Right hindlimb (tissue), 1 donor: ENCODE measurements at regions not wholly inside any gene's neighbourhood (a gene's known extent, or its start where the extent isn't known, plus 50 kb on each side); places are given as distances from the start of the nearest gene placed in this dataset.
"Not testable (repeated sequence)": the region's sequence is repeated elsewhere in the genome, so short reads cannot be mapped to it uniquely, and the experiment has no call there.

Experiments
- DNase-seq: peaks from one replicate; pipeline ENCODE4 v3.0.0-alpha.2; 2018

DNA sequence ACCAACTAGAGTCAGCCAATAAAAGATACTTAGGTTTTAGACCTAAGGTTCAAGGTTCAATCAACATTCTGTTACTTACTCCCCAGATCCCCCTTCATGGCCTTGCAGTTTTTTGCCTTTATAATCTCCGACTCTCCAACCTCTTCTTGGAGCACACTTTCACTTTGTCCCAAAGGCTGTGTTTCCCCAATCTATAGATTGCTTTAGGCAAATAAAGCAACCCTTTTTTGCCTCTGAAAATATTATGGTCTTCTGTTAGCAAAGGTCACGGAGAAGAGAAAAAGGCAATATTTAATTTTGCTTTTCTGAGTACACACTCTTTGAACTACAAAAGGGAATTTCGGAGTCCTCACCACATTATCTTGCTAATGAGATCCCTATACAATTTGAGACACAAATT is 268.1 kb downstream of the PLOD2 start:
- DNase-seq = no peak

DNA sequence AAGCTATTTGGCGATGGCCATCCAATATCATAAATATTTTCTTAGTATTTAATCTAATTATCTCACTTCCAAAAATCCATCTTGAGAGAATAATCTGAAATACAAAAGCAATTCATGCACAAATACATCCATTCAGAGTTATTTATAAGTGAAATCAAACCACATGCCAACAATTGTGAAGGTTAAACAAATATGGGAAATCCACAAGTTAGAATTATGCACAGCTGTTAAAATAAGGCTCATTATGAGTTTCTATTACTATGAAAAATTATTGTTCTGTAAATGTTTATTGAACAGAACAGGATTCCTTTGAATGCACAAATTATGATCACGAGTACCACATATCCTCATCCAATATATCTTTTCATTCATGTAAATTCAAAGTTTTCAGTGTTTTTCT is 267.7 kb downstream of the PLOD2 start:
- no peak for DNase-seq

DNA sequence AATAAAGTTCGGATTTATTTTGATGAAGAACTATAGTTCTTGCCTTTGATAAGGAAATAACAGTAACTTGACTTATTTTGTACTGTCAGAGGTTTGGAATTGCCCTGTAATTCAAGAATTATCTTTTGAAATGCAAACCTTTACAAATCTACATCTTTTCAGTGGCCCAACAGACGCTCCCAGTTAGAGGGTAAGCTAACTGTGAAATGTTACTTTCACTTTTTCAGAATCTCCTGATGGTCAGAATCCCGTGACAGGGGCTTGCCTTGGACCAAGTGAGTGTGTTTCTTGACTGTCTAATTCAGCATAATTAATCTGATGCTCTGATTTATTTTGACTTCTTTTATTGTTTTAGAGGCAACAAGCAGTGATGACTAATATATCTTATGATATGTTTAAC is 262.5 kb downstream of the PLOD2 start:
- DNase-seq = no peak

DNA sequence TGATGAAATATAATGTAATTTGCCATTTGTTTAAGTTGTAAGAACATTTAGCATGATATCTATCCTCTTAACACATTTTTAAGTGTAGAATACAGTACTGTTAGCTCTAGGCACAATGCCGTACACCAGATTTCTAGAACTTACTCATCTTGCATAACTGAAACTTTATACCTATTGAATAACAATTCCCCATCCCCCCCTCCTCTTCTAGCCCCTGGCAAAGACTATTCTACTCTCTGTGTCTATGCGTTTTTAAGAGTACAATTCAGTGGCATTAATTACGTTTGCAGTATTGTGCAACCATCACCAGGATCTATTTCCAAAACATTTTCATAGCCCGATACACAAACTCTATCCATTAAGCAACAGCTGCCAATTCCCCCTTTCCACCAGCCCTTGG is 261.7 kb downstream of the PLOD2 start:
- DNase-seq = no peak

DNA sequence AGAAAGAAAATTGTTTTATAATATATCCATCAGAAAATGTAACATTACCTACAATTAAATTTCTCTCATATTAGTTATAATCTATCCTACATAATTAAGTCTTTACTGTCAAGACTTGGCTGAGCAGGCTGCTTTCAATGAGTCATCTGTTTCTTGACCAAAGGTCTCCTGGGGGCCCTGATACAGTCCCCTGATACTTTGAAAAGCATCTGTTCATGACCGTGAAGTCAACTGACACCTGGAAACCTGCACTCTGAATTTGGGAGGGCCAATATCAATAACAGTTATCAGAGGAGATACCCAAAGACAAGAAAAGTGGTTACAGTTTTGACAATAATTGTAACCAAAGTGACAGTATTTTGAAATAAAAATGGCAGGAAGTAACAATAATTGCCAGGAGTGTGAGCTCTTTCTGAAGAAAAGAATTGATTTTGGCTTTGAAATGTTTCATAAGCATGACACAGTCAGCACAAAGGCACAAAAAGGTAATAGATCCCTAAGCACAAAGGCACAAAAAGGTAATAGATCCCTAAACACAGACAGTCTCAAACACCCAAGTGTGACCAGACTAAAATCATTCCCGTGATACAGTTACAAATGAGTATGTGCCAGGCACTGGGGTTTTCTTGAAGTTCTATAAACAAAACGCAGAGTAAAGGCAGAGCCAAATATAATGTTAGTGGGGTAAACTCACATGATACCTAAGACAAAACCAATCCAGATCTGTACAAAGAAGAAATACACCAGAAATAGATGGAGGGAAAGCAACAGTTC is 260.7 kb downstream of the PLOD2 start:
- DNase-seq = no peak

GRCh38 chr3:145902166-145902565 is 258.8 kb downstream of the PLOD2 start:
- DNase-seq = no peak

DNA sequence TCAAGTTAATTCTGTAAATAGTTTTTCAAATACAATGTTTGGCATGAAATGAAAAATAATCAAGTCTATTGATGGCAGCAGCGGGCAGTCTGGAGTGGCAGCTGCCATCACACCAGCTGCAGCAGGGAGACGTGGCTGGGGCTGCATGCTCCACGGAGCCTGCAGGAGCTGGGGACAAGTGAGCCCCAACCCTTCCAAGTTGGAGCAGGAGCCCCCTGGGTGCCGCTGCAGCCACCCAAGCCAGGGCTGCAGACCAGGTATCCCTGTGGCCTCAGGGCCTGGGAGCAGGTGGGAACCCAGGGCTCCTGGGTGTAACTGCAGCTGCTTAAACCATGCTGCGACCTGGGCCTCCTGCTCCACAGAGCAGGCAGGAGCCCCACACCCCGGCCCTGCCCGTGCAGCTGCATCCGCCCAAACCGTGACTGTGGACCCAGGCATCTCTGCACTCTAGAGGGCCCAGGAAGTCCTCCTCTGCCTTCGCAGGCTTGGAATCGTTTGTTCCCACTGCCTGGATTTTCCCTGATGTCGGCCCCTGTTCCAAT is 257.4 kb downstream of the PLOD2 start:
- DNase-seq = no peak

GRCh38 chr3:145904138-145904537 is 256.8 kb downstream of the PLOD2 start:
- DNase-seq = no peak

DNA sequence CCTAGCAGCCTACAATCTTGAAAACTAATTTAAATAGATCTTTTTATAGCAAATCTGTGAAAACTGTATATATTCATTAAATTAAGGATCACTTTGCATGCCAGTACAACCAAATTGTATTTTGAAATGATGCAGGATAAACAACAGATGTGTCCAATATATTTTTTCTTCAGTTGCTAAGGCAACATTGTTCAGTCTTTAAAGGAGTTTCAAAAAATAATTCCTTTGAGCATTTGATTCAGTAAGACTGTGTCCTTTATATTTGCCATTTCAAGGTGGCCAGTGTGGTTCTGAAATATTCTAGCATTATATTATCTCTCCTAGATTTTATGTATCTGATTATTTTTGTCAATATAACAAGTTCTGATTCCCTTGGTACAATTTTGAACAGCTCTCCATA is 254.7 kb downstream of the PLOD2 start:
- no peak for DNase-seq

GRCh38 chr3:145906755-145907154 is 254.2 kb downstream of the PLOD2 start:
- peak; percentile 51 for DNase-seq

GRCh38 chr3:145911016-145911415 is 250.0 kb downstream of the PLOD2 start:
- no peak for DNase-seq

GRCh38 chr3:145915787-145916186 is 245.2 kb downstream of the PLOD2 start:
- no peak for DNase-seq

DNA sequence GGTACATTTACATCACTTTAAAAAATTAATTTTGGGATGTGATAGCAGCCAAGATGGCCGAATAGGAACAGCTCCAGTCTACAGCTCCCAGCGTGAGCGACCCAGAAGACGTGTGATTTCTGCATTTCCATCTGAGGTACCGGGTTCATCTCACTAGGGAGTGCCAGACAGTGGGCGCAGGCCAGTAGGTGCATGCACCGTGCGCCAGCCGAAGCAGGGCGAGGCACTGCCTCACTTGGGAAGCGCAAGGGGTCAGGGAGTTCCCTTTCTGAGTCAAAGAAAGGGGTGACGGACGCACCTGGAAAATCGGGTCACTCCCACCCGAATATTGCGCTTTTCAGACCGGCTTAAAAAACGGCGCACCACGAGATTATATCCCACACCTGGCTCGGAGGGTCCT is 233.2 kb downstream of the PLOD2 start:
- DNase-seq = not testable (repeated sequence)

GRCh38 chr3:145936971-145937370 is 224.0 kb downstream of the PLOD2 start:
- DNase-seq = no peak

DNA sequence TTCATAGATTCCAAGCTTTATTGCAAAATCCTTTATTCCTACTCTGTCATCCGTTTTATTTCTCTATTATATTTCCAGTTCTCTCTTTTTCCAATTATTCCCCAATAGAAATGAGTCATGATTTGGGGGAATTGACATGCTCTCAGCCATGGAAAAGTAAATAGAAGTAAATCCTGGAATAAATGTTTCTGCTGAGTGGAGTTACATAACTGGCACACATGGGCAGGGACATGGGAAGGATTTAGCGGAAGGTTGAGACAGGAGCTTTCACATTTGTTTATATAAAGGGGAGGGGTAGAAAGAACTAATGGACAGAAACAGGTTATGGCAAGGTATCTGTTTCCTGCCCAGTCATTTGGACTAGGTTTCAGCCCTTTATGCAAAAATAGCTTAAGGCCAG is 221.6 kb downstream of the PLOD2 start:
- DNase-seq = no peak

DNA sequence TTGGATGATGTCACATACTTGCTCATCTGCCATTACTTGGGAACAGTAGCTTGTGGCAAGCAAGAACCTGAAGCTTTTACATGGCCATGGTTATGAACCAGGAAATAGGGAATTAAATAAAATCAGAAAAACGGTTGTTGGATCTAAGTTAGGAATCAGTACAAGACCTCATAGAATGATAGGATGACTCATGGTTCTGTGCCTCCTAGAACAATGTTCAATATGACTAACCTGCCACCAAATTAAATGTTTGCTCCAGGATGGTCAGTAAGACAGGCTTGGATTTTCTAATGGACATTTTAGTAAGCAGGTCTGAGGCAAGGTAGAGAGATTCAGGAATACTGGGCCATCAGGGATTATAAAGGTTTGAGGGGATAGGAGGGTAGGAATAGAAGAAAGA is 218.9 kb downstream of the PLOD2 start:
- no peak for DNase-seq

- no peak for DNase-seq
Observed at GRCh38 chr3:145943952-145944351, 217.0 kb downstream of the PLOD2 start.

DNA sequence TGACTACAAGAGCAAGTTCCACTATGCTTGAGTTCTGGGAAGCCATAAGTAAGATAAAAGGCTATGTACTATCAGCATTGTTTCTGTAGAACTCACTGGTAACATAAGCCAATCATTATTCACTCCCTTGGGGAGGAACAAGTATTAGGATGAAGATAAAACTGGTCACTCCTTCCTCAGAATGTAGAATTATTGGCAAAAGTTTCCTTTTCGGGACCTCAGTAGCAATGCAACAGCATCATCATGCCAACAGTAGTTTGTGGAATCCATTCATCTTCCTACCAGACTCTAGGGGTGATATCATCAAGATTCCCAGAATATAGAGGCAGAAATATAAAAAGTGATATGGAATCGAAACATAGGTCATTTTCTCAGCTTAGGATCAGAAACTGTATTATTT is 209.5 kb downstream of the PLOD2 start:
- no peak for DNase-seq

- no peak for DNase-seq
Observed at GRCh38 chr3:145952536-145952935, 208.4 kb downstream of the PLOD2 start.

GRCh38 chr3:145953316-145953715 is 207.7 kb downstream of the PLOD2 start:
- DNase-seq = no peak

GRCh38 chr3:145959457-145960088 is 201.4 kb downstream of the PLOD2 start:
- no peak for DNase-seq

DNA sequence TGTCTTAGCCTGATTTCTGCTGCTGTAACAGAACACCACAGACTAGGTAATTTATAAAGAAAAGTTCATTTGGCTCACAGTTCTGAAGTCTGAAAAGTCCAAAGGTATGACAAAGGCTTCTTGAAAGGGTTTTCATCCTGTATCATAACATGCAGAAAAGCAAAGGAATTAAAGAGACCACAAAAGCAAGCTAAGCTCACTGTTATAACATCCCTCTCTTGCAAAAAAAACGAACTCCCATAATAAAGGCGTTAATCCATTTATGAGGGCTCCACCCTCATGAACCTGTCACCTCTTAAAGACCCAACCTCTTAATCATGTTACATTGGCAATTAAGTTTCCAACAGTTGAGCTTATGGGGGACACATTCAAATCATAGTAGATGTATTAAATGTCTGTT is 197.9 kb downstream of the PLOD2 start:
- no peak for DNase-seq

DNA sequence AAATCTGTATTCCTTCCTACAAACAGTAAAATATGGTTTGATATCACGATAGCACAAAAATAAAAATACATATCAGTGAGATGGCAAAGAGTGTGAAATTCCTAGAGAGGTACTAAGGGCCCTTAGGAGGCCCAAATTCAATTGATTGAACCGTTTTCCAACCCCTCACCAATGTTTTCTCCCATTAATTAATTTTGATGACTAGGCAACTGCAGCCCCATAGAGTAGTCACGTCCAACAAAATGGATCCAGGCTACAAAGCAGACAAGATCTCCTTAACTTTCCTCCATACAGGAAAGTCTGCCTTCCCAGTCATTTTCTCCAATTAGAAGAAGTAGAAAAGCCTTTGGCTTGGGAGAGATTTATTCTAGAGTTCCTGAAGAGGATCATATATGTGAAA is 193.9 kb downstream of the PLOD2 start:
- DNase-seq = no peak

DNA sequence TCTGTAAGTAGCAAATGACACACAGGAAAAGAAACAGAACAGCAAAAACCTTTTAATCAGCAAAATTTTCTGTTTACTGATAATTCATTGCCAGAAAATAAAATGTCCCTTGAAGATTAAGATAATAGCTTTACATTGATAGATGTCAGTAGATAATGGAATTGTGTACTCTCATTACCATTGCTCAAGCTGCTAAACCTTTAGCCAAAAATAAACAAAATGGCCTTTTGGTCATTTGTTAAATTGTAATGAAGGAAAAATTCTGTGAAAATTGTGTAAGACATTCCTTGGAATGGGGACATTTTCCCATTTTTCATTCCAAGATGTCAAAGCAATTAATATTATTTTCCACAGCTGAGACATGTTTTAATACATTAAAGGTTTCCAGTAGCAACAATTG is 189.8 kb downstream of the PLOD2 start:
- no peak for DNase-seq

GRCh38 chr3:145972851-145973250 is 188.1 kb downstream of the PLOD2 start:
- no peak for DNase-seq
